SK-N-SH (cell line): ENCODE measurements at regions not wholly inside any gene's neighbourhood (a gene's known extent, or its start where the extent isn't known, plus 50 kb on each side); places are given as distances from the start of the nearest gene placed in this dataset.

Source experiments
- CTCF ChIA-PET: fragments of 300-600, 350-600 bp; formaldehyde crosslinking; extraction: SDS; loops from one replicate; lab custom pipeline; 2021; lab: Yijun Ruan, JAX
- POLR2A ChIA-PET: fragments of 350-600 bp; sonication (Branson Sonifier 250); formaldehyde crosslinking; extraction: SDS; loops from one replicate; lab custom pipeline; 2020; ENCODE audit warnings: antibody characterized with exemption, inconsistent platforms; lab: Yijun Ruan, JAX
- DNase-seq: peaks from one replicate; pipeline ENCODE4 v3.0.0; 2012
- H2AFZ ChIP-seq: fragments of 200-600 bp; sonication (generic); 2 replicates; pipeline ENCODE4 v1.8.1; 2016; ENCODE audit warnings: antibody characterized with exemption, mild to moderate bottlenecking, low read depth
- H3F3A ChIP-seq: fragments of 200-600 bp; sonication (generic); replicated peaks from 2 replicates; pipeline ENCODE3; 2016; ENCODE audit warnings: antibody characterized with exemption, mild to moderate bottlenecking; ENCODE audit not compliant: insufficient read depth
- H3K27ac ChIP-seq, 2 experiments: fragments of 200-500 bp in 1 of 2; fragments of 200-600 bp in 1 of 2; sonication (Bioruptor generic) in 1 of 2; sonication (generic), shearing (Covaris generic) in 1 of 2; 2 replicates each; pipeline versions ENCODE4 v1.5.1 to v1.6.1; 2014 to 2016; ENCODE audit warnings: low read depth in 2 of 2, inconsistent platforms in 1 of 2, low read length in 1 of 2, mild to moderate bottlenecking in 1 of 2, mixed read lengths in 1 of 2
- H3K27me3 ChIP-seq: fragments of 200-600 bp; sonication (generic), shearing (Covaris generic); 2 replicates; pipeline ENCODE4 v1.6.1; 2016; ENCODE audit warnings: mixed run types; ENCODE audit not compliant: insufficient read depth
- H3K36me3 ChIP-seq, 2 experiments: fragments of 200-500 bp in 1 of 2; fragments of 200-600 bp in 1 of 2; sonication (Bioruptor generic) in 1 of 2; sonication (generic) in 1 of 2; replicated peaks in 1 of 2; 2 replicates each; pipeline versions ENCODE3 to v1.5.1; 2014 to 2016; ENCODE audit warnings: low read length in 1 of 2, mild to moderate bottlenecking in 1 of 2; ENCODE audit not compliant: insufficient read depth in 2 of 2, control insufficient read depth in 1 of 2
- H3K4me1 ChIP-seq, 2 experiments: fragments of 200-500 bp in 1 of 2; fragments of 200-600 bp in 1 of 2; sonication (Bioruptor generic) in 1 of 2; sonication (generic), shearing (Covaris generic) in 1 of 2; 2 replicates each; pipeline versions ENCODE4 v1.5.1 to v1.6.1; 2014 to 2016; ENCODE audit warnings: low read depth in 1 of 2, low read length in 1 of 2, mixed run types in 1 of 2; ENCODE audit not compliant: insufficient read depth in 2 of 2, control insufficient read depth in 1 of 2
- H3K4me2 ChIP-seq: fragments of 200-600 bp; sonication (generic), shearing (Covaris generic); 2 replicates; pipeline ENCODE4 v1.6.1; 2017; ENCODE audit warnings: mixed run types
- H3K4me3 ChIP-seq, 2 experiments: fragments of 200-500 bp in 1 of 2; fragments of 200-600 bp in 1 of 2; sonication (Bioruptor generic) in 1 of 2; sonication (generic), shearing (Covaris generic) in 1 of 2; 2 replicates each; pipeline versions ENCODE4 v1.5.1 to v1.8.1; 2014 to 2016; ENCODE audit warnings: low read depth in 2 of 2, inconsistent platforms in 1 of 2, low read length in 1 of 2, mild to moderate bottlenecking in 1 of 2, mixed read lengths in 1 of 2, moderate library complexity in 1 of 2
- H3K79me2 ChIP-seq: fragments of 200-600 bp; sonication (generic); 2 replicates; pipeline ENCODE4 v1.8.1; 2017; ENCODE audit warnings: mild to moderate bottlenecking; ENCODE audit not compliant: insufficient read depth
- H3K9ac ChIP-seq: fragments of 200-600 bp; sonication (generic); 2 replicates; pipeline ENCODE4 v1.6.1; 2017; ENCODE audit warnings: mixed run types
- H3K9me2 ChIP-seq: fragments of 200-600 bp; sonication (generic); 2 replicates; pipeline ENCODE4 v1.6.1; 2017; ENCODE audit warnings: mixed run types
- H3K9me3 ChIP-seq: fragments of 200-600 bp; sonication (generic); 2 replicates; pipeline ENCODE4 v1.6.1; 2017; ENCODE audit warnings: mixed run types, mild to moderate bottlenecking, moderate library complexity
- H4K20me1 ChIP-seq: fragments of 200-600 bp; sonication (generic); 2 replicates; pipeline ENCODE4 v1.6.1; 2017; ENCODE audit warnings: mild to moderate bottlenecking, mixed run types; ENCODE audit not compliant: insufficient read depth
- CHD2 ChIP-seq: fragments of 150-350 bp; IDR thresholded peaks from 2 replicates; pipeline ENCODE4 v1.6.1; 2018; ENCODE audit warnings: low read length; ENCODE audit not compliant: partially characterized antibody
- ELF1 ChIP-seq: IDR thresholded peaks from 2 replicates; pipeline ENCODE4 v1.4.0; 2012
- EP300 ChIP-seq, 2 experiments: IDR thresholded peaks; 2 replicates each; pipeline versions ENCODE4 v1.4.0 to v1.6.1; 2012; ENCODE audit warnings: borderline replicate concordance in 1 of 2, low read depth in 1 of 2, low read length in 1 of 2
- EZH2phosphoT487 ChIP-seq: fragments of 200-600 bp; sonication (generic); IDR thresholded peaks from 2 replicates; pipeline ENCODE4 v1.6.1; 2017; ENCODE audit warnings: low read depth, mixed run types, mild to moderate bottlenecking, antibody characterized with exemption, moderate library complexity, borderline replicate concordance
- FOXJ3 ChIP-seq: sonication (generic); formaldehyde crosslinking; IDR thresholded peaks from 2 replicates; pipeline ENCODE4 v1.5.1; 2020; ENCODE audit warnings: mild to moderate bottlenecking, missing genetic modification reagents
- FOXM1 ChIP-seq: IDR thresholded peaks from 2 replicates; pipeline ENCODE4 v1.4.0; 2012; ENCODE audit warnings: low read depth, mild to moderate bottlenecking
- GATA2 ChIP-seq: sonication (generic); formaldehyde crosslinking; IDR thresholded peaks from 2 replicates; pipeline ENCODE4 v1.5.0; 2020; ENCODE audit warnings: mild to moderate bottlenecking, missing genetic modification reagents
- JUND ChIP-seq: IDR thresholded peaks from 2 replicates; pipeline ENCODE4 v1.4.0; 2012
- MXI1 ChIP-seq: IDR thresholded peaks from 2 replicates; pipeline ENCODE4 v1.6.1; 2012; ENCODE audit warnings: mild to moderate bottlenecking, low read depth, low read length, improper control_type of control experiment
- RFX5 ChIP-seq: IDR thresholded peaks from 2 replicates; pipeline ENCODE4 v1.6.1; 2012; ENCODE audit warnings: mild to moderate bottlenecking, improper control_type of control experiment, low read length
- RXRA ChIP-seq: IDR thresholded peaks from 2 replicates; pipeline ENCODE4 v1.4.0; 2012; ENCODE audit warnings: low read depth, mild to moderate bottlenecking, borderline replicate concordance
- SIN3A ChIP-seq: IDR thresholded peaks from 2 replicates; pipeline ENCODE4 v1.6.1; 2012; ENCODE audit warnings: low read depth, mild to moderate bottlenecking, low read length, moderate library complexity, borderline replicate concordance
- TAF1 ChIP-seq: IDR thresholded peaks from 2 replicates; pipeline ENCODE4 v1.6.1; 2012; ENCODE audit warnings: low read depth, mild to moderate bottlenecking, low read length, moderate library complexity, borderline replicate concordance
- YY1 ChIP-seq: IDR thresholded peaks from 2 replicates; pipeline ENCODE4 v1.4.0; 2012; ENCODE audit warnings: low read depth, mild to moderate bottlenecking
- WGBS: methylation state at CpG from one replicate; pipeline ENCODE4 v1.1.6; 2017; ENCODE audit warnings: low lambda C conversion rate; 5-methylcytosine and 5-hydroxymethylcytosine counted together
- TF ChIP-seq, protein P1 (sequence below): IDR thresholded peaks from 2 replicates; pipeline ENCODE4; 2012
- TF ChIP-seq, protein P2 (sequence below): fragments of 150-350 bp; IDR thresholded peaks from 2 replicates; pipeline ENCODE4 v1.6.1; 2017; ENCODE audit warnings: antibody characterized with exemption, low read length, low read depth, borderline replicate concordance
- TF ChIP-seq, protein P3 (sequence below): IDR thresholded peaks from 2 replicates; pipeline ENCODE4 v1.4.0; 2012; ENCODE audit warnings: low read depth, borderline replicate concordance
- TF ChIP-seq, protein P4 (sequence below): IDR thresholded peaks from 2 replicates; pipeline ENCODE4 v1.4.0; 2012; ENCODE audit warnings: low read depth
- TF ChIP-seq, protein P5 (sequence below): fragments of 200-600 bp; sonication (generic); IDR thresholded peaks from 2 replicates; pipeline ENCODE4 v1.6.1; 2017; ENCODE audit warnings: antibody characterized with exemption, mild to moderate bottlenecking, moderate library complexity
- TF ChIP-seq, protein P6 (sequence below): IDR thresholded peaks from 2 replicates; pipeline ENCODE4 v1.6.1; 2012; ENCODE audit warnings: mild to moderate bottlenecking, low read depth, low read length, moderate library complexity

DNA sequence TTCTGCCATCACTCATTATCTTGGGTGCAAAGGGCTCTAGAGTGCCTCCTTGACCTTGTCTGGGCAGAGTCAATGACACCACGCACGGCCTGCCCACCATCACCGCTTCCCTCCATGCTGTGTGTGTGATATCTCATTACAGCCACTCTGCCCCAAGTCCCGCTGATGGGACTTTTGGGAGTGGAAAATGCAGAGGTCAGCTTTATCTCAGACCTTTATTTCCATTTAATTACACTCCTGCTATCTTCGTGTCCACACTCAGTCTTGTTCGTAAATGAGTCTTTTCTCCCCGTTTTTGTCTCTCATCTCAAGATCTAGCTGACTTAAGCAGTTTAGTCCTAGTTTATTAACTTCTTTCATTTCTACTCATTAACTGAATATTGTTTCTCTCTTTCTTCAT is 226.2 kb downstream of the ICE1 start:
- no peak for DNase-seq
- CTCF ChIA-PET: no interaction called here
- Histone ChIP-seq H3K27ac (no peak overlapping the region; a peak in 1 of 4 replicates), H3K4me3 (no peak overlapping the region), H3K4me2 (no peak overlapping the region), H3K4me1 (peaks cover 0 to 23% of the 10 kb centered on the region in 2 experiments; a peak in 2 of 4 replicates), H2AFZ (no peak overlapping the region), H3K36me3 (no peaks in the 10 kb centered on the region), H3K9ac (no peak overlapping the region), H3K27me3 (no peaks in the 10 kb centered on the region), H4K20me1 (no peaks in the 10 kb centered on the region), H3K79me2 (no peaks in the 10 kb centered on the region), H3K9me2 (no peaks in the 10 kb centered on the region), H3K9me3 (no peaks in the 10 kb centered on the region), H3F3A (no peaks in the 10 kb centered on the region)
- 27% methylated on average over 7 of the region's 7 CpGs for WGBS
- POLR2A ChIA-PET: no interaction called here
- TF ChIP-seq TAF1 (no peak), SIN3A (no peak), RXRA (no peak), EP300 (IDR thresholded peaks at IDR 0.05; ENCODE audit: borderline replicate concordance in 1 of 2, low read depth in 1 of 2, low read length in 1 of 2) (no peak), MXI1 (no peak), ELF1 (no peak), RFX5 (no peak), JUND (no peak), FOXJ3 (CRISPR knock-in tag) (no peak), YY1 (no peak), FOXM1 (no peak), EZH2phosphoT487 (no peak), GATA2 (CRISPR knock-in tag) (no peak), CHD2 (no peak)
- TF ChIP-seq, protein P1, sequence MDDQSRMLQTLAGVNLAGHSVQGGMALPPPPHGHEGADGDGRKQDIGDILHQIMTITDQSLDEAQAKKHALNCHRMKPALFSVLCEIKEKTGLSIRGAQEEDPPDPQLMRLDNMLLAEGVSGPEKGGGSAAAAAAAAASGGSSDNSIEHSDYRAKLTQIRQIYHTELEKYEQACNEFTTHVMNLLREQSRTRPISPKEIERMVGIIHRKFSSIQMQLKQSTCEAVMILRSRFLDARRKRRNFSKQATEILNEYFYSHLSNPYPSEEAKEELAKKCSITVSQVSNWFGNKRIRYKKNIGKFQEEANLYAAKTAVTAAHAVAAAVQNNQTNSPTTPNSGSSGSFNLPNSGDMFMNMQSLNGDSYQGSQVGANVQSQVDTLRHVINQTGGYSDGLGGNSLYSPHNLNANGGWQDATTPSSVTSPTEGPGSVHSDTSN: no peak
- TF ChIP-seq, protein P2, sequence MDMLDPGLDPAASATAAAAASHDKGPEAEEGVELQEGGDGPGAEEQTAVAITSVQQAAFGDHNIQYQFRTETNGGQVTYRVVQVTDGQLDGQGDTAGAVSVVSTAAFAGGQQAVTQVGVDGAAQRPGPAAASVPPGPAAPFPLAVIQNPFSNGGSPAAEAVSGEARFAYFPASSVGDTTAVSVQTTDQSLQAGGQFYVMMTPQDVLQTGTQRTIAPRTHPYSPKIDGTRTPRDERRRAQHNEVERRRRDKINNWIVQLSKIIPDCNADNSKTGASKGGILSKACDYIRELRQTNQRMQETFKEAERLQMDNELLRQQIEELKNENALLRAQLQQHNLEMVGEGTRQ: no peak
- TF ChIP-seq, protein P3, sequence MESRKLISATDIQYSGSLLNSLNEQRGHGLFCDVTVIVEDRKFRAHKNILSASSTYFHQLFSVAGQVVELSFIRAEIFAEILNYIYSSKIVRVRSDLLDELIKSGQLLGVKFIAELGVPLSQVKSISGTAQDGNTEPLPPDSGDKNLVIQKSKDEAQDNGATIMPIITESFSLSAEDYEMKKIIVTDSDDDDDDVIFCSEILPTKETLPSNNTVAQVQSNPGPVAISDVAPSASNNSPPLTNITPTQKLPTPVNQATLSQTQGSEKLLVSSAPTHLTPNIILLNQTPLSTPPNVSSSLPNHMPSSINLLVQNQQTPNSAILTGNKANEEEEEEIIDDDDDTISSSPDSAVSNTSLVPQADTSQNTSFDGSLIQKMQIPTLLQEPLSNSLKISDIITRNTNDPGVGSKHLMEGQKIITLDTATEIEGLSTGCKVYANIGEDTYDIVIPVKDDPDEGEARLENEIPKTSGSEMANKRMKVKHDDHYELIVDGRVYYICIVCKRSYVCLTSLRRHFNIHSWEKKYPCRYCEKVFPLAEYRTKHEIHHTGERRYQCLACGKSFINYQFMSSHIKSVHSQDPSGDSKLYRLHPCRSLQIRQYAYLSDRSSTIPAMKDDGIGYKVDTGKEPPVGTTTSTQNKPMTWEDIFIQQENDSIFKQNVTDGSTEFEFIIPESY: no peak
- TF ChIP-seq, protein P4, sequence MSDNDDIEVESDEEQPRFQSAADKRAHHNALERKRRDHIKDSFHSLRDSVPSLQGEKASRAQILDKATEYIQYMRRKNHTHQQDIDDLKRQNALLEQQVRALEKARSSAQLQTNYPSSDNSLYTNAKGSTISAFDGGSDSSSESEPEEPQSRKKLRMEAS: no peak
- TF ChIP-seq, protein P5, sequence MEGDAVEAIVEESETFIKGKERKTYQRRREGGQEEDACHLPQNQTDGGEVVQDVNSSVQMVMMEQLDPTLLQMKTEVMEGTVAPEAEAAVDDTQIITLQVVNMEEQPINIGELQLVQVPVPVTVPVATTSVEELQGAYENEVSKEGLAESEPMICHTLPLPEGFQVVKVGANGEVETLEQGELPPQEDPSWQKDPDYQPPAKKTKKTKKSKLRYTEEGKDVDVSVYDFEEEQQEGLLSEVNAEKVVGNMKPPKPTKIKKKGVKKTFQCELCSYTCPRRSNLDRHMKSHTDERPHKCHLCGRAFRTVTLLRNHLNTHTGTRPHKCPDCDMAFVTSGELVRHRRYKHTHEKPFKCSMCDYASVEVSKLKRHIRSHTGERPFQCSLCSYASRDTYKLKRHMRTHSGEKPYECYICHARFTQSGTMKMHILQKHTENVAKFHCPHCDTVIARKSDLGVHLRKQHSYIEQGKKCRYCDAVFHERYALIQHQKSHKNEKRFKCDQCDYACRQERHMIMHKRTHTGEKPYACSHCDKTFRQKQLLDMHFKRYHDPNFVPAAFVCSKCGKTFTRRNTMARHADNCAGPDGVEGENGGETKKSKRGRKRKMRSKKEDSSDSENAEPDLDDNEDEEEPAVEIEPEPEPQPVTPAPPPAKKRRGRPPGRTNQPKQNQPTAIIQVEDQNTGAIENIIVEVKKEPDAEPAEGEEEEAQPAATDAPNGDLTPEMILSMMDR: no peak
- TF ChIP-seq, protein P6, sequence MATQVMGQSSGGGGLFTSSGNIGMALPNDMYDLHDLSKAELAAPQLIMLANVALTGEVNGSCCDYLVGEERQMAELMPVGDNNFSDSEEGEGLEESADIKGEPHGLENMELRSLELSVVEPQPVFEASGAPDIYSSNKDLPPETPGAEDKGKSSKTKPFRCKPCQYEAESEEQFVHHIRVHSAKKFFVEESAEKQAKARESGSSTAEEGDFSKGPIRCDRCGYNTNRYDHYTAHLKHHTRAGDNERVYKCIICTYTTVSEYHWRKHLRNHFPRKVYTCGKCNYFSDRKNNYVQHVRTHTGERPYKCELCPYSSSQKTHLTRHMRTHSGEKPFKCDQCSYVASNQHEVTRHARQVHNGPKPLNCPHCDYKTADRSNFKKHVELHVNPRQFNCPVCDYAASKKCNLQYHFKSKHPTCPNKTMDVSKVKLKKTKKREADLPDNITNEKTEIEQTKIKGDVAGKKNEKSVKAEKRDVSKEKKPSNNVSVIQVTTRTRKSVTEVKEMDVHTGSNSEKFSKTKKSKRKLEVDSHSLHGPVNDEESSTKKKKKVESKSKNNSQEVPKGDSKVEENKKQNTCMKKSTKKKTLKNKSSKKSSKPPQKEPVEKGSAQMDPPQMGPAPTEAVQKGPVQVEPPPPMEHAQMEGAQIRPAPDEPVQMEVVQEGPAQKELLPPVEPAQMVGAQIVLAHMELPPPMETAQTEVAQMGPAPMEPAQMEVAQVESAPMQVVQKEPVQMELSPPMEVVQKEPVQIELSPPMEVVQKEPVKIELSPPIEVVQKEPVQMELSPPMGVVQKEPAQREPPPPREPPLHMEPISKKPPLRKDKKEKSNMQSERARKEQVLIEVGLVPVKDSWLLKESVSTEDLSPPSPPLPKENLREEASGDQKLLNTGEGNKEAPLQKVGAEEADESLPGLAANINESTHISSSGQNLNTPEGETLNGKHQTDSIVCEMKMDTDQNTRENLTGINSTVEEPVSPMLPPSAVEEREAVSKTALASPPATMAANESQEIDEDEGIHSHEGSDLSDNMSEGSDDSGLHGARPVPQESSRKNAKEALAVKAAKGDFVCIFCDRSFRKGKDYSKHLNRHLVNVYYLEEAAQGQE: no peak
